GM18507 (cell line): ENCODE measurements at regions not wholly inside any gene's neighbourhood (a gene's known extent, or its start where the extent isn't known, plus 50 kb on each side); places are given as distances from the start of the nearest gene placed in this dataset.
"Not testable (repeated sequence)": the region's sequence is repeated elsewhere in the genome, so short reads cannot be mapped to it uniquely, and the experiment has no call there.

Source experiments
- DNase-seq: peaks from one replicate; pipeline ENCODE4 v3.0.0; 2011; ENCODE audit warnings: low read depth; ENCODE audit not compliant: insufficient read length; ENCODE audit errors: extremely low spot score
- FAIRE-seq: peaks from 2 replicates; lab custom pipeline; 2011; peaks lifted over from hg19 to GRCh38; lab: Jason Lieb, UNC

DNA sequence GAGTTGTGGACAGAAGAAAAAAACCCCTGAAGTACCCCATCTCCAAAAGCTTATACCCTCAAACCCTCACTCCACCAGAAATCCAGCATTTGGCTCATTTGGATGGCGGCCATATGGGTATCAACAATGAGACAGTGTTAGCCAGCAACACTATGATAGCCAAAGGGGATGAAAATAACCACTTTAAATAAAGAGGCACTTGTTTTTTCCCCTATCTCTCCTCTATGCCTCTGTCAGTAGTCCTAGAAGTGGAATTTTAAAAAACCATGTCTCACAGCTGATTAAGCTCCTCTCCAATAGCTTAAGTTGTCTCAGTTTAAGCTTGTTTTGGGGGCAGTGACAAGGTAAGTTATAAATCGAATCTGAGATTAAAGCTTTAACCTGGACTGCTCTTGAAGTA is 124.0 kb downstream of the MOSPD2 start:
- DNase-seq: no peak
- FAIRE-seq: no peak

DNA sequence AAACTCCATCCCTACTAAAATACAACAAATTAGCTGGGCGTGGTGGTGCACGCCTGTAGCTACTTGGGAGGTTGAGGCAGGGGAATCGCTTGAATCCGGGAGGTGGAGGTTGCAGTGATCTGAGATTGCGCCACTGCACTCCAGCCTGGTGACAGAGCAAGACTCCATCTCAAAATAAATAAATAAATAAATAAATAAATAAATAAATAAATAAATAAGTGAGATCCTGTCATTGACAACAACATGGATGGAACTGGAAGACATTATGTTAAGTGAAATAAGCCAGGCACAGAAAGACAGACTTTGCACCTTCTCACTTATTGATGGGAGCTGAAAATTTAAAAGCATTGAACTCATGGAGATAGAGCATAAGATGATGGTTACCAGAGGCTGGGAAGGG is 111.2 kb downstream of the MOSPD2 start:
- not testable (repeated sequence) for DNase-seq, FAIRE-seq
